ENCODE measurements at regions not wholly inside any gene's neighbourhood (a gene's known extent, or its start where the extent isn't known, plus 50 kb on each side); places are given as distances from the start of the nearest gene placed in this dataset.

- TF ChIP-seq, protein P1, sequence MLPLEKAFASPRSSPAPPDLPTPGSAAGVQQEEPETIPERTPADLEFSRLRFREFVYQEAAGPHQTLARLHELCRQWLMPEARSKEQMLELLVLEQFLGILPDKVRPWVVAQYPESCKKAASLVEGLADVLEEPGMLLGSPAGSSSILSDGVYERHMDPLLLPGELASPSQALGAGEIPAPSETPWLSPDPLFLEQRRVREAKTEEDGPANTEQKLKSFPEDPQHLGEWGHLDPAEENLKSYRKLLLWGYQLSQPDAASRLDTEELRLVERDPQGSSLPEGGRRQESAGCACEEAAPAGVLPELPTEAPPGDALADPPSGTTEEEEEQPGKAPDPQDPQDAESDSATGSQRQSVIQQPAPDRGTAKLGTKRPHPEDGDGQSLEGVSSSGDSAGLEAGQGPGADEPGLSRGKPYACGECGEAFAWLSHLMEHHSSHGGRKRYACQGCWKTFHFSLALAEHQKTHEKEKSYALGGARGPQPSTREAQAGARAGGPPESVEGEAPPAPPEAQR (CRISPR knock-in tag; IDR thresholded peaks at IDR 0.05): no peak
- TF ChIP-seq SMAD3 (CRISPR knock-in tag; IDR thresholded peaks at IDR 0.05; ENCODE audit: borderline replicate concordance) (no peak), HMGA2 (CRISPR knock-in tag; IDR thresholded peaks at IDR 0.05) (no peak), JUN (CRISPR knock-in tag; IDR thresholded peaks at IDR 0.05) (no peak)
- TF ChIP-seq, protein P2, sequence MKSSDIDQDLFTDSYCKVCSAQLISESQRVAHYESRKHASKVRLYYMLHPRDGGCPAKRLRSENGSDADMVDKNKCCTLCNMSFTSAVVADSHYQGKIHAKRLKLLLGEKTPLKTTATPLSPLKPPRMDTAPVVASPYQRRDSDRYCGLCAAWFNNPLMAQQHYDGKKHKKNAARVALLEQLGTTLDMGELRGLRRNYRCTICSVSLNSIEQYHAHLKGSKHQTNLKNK (CRISPR knock-in tag; IDR thresholded peaks at IDR 0.05): no peak
- H3K4me1 Mint-ChIP-seq: peaks cover 11% of the 10 kb centered on the region
- ChIA-PET CTCF (no interaction called here), POLR2A (no interaction called here)
- H3K4me3 Mint-ChIP-seq: no peak overlapping the region
- DNase-seq (ENCODE audit: low spot score): no peak
- H3K27me3 Mint-ChIP-seq (ENCODE audit: low read depth): no peaks in the 10 kb centered on the region
- H3K9me3 Mint-ChIP-seq: peaks cover 17% of the 10 kb centered on the region
- no peak for ATAC-seq
- no peaks in the 10 kb centered on the region; the same call in 1 of the 2 replicates for H3K36me3 Mint-ChIP-seq
- no peak overlapping the region for H3K27ac Mint-ChIP-seq
Observed at GRCh38 chr14:34335968-34336367, 126.1 kb downstream of the SPTSSA start.

GRCh38 chr14:34334329-34334728, 127.7 kb downstream of the SPTSSA start:
- DNase-seq (ENCODE audit: low spot score) (no peak), ATAC-seq (no peak)
- Mint-ChIP-seq H3K4me3 (no peak overlapping the region), H3K9me3 (peaks cover 5% of the 10 kb centered on the region; the same call in 1 of the 2 replicates), H3K4me1 (peaks cover 11% of the 10 kb centered on the region), H3K36me3 (no peaks in the 10 kb centered on the region), H3K27ac (no peak overlapping the region), H3K27me3 (ENCODE audit: low read depth) (no peaks in the 10 kb centered on the region)
- TF ChIP-seq, protein P3, sequence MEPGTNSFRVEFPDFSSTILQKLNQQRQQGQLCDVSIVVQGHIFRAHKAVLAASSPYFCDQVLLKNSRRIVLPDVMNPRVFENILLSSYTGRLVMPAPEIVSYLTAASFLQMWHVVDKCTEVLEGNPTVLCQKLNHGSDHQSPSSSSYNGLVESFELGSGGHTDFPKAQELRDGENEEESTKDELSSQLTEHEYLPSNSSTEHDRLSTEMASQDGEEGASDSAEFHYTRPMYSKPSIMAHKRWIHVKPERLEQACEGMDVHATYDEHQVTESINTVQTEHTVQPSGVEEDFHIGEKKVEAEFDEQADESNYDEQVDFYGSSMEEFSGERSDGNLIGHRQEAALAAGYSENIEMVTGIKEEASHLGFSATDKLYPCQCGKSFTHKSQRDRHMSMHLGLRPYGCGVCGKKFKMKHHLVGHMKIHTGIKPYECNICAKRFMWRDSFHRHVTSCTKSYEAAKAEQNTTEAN (CRISPR knock-in tag; IDR thresholded peaks at IDR 0.05): no peak
- no peak for TF ChIP-seq ATF1 (CRISPR knock-in tag; IDR thresholded peaks at IDR 0.05)
- TF ChIP-seq, protein P4, sequence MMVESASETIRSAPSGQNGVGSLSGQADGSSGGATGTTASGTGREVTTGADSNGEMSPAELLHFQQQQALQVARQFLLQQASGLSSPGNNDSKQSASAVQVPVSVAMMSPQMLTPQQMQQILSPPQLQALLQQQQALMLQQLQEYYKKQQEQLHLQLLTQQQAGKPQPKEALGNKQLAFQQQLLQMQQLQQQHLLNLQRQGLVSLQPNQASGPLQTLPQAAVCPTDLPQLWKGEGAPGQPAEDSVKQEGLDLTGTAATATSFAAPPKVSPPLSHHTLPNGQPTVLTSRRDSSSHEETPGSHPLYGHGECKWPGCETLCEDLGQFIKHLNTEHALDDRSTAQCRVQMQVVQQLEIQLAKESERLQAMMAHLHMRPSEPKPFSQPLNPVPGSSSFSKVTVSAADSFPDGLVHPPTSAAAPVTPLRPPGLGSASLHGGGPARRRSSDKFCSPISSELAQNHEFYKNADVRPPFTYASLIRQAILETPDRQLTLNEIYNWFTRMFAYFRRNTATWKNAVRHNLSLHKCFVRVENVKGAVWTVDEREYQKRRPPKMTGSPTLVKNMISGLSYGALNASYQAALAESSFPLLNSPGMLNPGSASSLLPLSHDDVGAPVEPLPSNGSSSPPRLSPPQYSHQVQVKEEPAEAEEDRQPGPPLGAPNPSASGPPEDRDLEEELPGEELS (CRISPR knock-in tag; IDR thresholded peaks at IDR 0.05): no peak
- TF ChIP-seq, protein P5, sequence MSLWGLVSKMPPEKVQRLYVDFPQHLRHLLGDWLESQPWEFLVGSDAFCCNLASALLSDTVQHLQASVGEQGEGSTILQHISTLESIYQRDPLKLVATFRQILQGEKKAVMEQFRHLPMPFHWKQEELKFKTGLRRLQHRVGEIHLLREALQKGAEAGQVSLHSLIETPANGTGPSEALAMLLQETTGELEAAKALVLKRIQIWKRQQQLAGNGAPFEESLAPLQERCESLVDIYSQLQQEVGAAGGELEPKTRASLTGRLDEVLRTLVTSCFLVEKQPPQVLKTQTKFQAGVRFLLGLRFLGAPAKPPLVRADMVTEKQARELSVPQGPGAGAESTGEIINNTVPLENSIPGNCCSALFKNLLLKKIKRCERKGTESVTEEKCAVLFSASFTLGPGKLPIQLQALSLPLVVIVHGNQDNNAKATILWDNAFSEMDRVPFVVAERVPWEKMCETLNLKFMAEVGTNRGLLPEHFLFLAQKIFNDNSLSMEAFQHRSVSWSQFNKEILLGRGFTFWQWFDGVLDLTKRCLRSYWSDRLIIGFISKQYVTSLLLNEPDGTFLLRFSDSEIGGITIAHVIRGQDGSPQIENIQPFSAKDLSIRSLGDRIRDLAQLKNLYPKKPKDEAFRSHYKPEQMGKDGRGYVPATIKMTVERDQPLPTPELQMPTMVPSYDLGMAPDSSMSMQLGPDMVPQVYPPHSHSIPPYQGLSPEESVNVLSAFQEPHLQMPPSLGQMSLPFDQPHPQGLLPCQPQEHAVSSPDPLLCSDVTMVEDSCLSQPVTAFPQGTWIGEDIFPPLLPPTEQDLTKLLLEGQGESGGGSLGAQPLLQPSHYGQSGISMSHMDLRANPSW (CRISPR knock-in tag; conservative IDR thresholded peaks at IDR 0.05; ENCODE audit: low read depth): no peak
- ChIA-PET POLR2A (no interaction called here), CTCF (interaction anchor here (0.6 to 0.9 kb wide), 2 partner anchors 11 to 173 kb away, joined by 3 to 4 read pairs; no protein-coding TSS in a partner anchor)

GRCh38 chr14:34331728-34332623, 130.1 kb downstream of the SPTSSA start:
- DNase-seq (ENCODE audit: low spot score): peak; percentile 80
- TF ChIP-seq CTCF (IDR thresholded peaks at IDR 0.05): peak; percentile 87
- TF ChIP-seq, protein P4 (CRISPR knock-in tag; IDR thresholded peaks at IDR 0.05): no peak
- TF ChIP-seq GABPB1 (CRISPR knock-in tag; IDR thresholded peaks at IDR 0.05): peak; percentile 24; the same call in 1 of the 2 replicates
- ATAC-seq: peak; percentile 93
- H3K27me3 Mint-ChIP-seq (ENCODE audit: low read depth): no peaks in the 10 kb centered on the region
- H3K36me3 Mint-ChIP-seq: no peaks in the 10 kb centered on the region
- ChIA-PET CTCF (interaction anchor here (0.5 to 2.0 kb wide), 35 partner anchors 9 to 1772 kb away, joined by 3 to 23 read pairs (median 3); partner anchors contain the start of genes SPTSSA and SRP54), POLR2A (no interaction called here)
- H3K9me3 Mint-ChIP-seq: peaks cover 5% of the 10 kb centered on the region; the same call in 1 of the 2 replicates
- peak overlapping the region; percentile 69 for H3K27ac Mint-ChIP-seq
- H3K4me3 Mint-ChIP-seq: no peak overlapping the region
- peaks cover 11% of the 10 kb centered on the region for H3K4me1 Mint-ChIP-seq
